ENCODE measurements at regions not wholly inside any gene's neighbourhood (a gene's known extent, or its start where the extent isn't known, plus 50 kb on each side); places are given as distances from the start of the nearest gene placed in this dataset.
"Not testable (repeated sequence)": the region's sequence is repeated elsewhere in the genome, so short reads cannot be mapped to it uniquely, and the experiment has no call there.

DNA sequence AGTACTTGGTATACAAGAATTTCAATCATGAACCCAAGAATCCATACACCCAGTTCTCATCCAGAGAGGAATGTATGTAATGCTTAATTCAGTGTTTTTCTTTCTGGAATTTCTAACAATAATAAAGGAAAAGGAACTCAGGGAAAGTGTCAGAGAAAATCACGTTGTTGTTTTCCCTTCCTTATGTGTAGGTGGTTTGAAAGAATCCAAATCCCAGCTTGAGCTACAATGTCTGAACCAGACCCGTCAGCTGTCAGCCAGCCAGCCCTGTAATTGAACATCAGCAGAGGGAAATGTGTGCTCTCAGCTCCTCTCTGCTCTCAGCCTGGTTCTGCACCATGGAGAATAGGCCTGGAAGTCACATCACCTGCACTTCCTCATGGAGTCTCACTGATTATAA is 126.5 kb downstream of the TMEM30B start:
- DNase-seq = no peak

DNA sequence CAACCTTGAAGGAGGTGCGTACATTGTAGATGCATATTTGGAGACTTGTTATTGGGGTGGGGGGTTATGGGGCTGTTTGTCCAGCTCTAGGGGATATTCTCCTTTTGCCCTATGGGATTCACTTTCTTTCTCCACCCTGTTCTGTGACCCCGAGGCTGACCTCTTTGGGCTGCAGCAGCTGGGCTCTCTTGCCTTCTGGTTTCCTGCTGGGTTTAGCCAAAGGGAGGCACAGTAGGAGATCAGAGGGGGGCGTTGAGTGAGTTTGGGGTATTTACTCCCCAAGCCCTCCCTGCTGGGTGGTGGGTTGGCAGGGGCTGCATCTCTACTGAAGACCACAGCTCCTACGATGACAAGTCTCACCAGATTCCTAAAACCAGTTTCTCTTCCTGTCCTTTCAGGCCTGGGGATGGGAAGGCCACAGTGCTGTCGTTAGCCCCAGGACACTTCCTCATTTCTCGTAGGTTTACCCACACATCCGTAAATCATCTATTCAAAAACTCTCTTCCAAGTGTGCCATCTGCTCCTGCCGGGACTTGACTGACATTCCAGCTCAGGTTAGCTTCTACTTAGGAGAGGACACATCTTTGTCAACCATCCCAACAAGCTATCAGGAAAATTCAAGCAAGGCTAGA is 127.1 kb downstream of the TMEM30B start:
- no peak for DNase-seq

DNA sequence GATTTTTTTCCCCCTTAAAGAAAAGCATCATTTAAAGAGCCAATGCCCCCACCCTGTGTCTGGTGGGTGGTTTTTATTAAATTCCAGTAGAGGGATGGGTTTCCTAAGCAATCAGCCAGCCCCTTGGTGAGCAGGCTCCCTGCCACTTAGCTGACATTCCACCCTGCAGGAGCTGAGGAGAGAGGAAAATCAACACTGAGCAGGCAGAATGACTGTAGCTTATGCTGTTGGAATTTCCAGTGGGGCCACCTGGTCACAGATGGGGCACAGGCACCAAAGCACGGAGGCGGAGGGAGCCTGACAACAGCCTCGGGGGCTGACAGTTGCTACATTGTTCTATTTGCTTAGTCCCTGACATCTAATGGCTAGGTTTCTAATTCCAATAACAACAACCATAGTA is 127.7 kb downstream of the TMEM30B start:
- DNase-seq = peak; percentile 11

DNA sequence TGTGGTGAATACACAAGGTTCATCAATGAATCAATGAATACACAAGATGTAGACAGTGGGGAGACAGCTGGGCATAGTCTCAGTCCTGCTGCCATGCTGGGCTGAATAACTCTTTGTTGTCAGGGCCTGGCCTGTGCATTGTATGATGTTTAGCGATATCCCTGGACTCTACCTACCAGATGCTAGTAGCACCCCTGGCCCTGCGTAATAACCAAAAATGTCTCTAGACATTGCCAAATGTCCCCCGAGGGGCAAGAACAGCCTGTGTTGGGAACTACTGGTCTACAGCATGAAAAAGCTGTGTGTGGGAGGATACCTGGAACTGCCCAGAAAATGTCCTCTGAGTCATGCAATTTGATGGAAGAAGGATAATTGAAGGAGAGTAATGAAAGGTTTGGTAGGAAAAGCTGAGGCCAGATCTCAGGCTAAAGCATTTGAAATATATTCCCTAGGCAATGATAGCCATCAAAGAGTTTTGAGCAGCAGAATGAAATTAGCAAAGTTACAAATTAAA is 128.2 kb downstream of the TMEM30B start:
- DNase-seq = no peak

DNA sequence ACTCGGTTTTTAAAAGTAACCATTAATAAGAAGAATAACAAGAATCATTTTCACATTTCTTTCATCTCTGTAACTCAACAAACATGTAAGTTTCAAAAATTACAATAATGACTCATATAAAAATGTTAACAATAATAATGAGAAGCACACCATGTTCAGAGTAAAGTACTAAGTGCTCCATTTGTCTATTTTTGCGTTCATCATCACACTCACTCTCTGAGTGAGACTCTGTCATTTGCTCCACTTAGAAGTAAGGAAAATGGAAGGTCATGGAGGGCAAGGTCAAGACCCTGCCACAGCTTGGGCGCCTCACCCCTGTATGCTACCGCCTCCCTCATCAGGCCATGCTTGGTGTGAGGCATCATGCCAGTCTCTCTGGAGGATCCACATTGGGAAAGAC is 129.9 kb downstream of the TMEM30B start:
- no peak for DNase-seq

DNA sequence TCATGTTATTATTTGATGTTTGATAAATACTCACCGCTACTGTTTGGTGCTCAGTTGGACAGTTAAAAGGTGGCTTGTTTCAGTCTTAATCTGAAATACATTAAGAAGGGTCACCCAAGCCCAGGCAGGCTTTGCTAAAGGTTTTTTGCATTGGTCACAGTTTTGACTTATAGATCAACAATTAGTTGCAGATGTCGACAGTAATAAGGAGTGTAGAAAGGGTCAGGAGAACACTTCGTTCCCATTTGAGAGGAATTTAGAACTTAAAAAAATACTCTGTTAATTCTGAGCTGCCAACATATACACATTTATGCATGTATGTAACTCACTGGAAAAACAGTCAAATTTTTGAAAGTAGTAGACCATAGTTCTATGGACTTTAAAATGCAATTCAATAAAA is 130.3 kb downstream of the TMEM30B start:
- no peak for DNase-seq

DNA sequence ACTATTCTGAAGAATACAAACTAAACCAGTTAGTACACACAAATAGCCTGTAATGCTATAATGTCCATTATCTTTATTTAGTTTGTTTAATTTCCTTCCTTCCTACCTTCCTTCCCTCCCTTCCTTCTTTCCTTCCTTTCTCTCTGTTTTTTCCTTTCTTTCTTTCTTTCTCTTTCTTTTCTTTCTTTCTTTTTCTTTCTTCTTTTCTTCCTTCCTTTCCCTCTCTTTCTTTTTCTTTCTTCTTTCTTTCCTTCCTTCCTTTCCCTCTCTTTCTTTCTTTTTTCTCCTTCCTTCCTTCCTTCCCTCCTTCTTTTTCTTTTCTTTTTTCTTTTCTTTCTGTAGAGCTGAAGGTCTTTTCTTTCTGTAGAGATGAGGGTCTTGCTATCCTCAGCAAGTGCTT is 131.2 kb downstream of the TMEM30B start:
- no peak for DNase-seq

DNA sequence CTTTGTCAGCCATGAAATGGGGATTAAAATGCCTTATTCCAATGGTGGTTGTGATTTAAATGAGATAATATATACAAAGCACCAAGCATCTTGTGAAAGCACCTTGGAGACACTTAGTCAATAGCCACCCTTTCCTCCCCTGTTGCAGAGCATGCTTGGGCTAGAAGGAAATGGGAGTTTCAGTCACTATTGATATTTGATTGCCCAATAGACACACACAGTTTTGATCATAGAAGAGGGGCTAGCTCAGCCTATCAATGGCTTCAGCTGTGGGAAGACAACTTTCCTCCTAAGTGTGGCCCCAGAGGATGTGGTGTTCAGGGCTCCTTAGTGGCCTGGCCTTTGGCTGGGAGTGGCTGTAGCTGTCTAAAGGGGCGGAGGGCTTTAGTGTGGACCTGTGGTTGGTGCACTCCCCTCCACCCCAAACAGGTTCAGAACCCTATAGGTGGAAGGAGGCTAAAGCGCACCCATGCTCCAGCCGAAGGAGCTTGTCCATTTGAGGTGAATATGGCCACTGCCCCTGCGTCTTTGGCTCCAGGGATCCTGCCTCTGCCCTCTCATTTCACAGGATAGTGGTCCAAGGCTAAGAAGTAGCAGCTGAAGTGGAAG is 132.3 kb downstream of the TMEM30B start:
- no peak for DNase-seq

DNA sequence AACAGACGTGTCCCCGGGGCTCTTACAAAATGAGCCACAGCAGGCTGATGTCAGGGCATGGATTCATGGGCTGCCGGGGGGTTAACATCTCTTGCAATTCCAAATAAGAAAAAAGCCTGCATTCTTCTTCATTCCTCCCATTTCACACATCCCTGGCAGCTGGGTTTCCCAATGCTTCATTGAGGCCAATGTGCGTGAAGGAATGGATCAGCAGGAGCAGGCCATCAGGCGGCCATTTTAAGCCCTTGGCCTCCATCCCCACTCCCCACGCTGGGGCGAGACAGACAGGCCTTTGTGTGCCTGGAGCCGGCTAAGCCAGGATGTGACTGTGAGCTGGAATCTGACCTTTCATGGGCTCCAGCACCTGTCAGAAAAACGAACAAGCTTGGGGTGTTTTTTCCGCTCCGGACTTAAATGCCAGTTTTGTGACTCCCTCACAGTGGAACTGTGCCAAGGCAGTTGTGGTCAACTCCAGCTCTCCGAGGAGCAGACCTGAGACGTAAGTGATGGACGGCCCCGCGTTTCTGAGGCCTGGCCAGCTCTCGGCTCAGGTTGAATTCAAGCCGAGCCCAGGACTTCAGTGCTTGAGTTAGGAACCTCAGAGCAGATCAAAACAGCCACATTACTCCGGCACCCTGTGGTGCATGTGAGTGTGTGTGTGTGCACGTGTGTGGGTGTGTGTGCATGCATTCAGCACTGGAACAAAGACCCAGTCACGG is 133.1 kb downstream of the TMEM30B start:
- no peak for DNase-seq

DNA sequence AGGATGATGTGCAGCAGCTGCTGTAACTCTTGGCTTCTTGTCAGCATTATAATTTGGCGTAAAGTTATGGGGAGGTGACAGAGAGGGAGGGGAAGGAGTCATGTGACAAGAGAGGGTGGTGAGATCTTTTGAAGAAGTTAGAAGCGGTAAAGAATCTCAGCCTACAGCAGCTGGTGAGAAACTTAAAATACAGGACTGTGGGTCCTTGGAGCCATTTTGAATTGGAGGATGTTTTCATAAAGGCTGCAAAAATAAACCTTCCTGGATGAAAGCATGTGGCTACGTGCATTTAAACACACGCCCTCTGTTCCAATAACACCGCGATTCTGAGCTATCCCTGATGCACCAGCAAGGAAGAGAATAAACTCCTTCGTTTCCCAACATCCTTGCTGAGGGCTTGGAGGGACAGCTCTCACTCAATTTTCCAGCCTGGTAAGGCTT is 133.7 kb downstream of the TMEM30B start:
- no peak for DNase-seq

DNA sequence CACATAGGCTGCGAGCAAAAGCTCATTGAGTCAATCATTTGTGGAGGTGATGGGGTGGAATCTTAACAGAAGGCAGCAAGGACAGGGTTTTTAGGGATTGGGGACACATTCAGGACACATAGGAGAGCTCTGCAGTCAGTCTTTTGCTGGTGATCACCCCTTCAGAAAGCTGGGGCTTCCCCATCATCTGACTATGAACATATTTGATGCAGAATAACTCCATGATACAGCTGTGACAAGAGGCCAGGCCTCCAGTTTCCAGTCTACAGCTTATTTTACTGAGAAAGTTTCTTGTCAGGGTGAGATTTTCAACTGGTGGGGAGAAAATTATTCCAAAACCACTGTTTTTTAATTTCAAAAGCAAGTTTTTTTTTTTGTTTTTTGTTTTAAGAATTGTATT is 134.2 kb downstream of the TMEM30B start:
- no peak for DNase-seq

DNA sequence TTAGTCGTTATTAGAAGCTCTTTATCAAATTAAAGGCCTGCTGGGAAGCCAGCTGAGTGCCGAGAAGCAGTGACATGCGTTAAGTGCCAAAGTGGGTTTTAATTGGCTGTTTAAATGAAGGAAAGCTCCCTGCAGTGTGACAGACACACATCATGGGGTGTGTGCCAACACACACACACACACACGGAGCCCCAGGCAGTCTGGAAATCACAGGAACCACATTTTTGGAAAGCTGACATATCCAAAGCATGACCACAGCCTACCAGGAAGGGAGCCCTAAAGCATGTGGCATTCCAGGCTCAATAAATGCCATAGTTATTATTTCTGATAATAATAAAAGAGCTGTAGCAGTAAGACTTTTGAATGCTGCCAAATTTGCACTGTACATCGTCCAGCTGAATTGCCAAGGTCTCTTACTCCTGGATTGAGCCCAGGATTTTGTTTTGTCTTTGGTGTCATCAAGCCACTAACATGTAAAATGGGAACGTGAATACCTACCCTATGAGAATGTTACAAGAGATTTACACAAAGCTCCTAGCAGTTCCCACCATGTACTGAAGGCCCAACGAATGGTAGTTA is 135.1 kb downstream of the TMEM30B start:
- DNase-seq = peak; percentile 93

DNA sequence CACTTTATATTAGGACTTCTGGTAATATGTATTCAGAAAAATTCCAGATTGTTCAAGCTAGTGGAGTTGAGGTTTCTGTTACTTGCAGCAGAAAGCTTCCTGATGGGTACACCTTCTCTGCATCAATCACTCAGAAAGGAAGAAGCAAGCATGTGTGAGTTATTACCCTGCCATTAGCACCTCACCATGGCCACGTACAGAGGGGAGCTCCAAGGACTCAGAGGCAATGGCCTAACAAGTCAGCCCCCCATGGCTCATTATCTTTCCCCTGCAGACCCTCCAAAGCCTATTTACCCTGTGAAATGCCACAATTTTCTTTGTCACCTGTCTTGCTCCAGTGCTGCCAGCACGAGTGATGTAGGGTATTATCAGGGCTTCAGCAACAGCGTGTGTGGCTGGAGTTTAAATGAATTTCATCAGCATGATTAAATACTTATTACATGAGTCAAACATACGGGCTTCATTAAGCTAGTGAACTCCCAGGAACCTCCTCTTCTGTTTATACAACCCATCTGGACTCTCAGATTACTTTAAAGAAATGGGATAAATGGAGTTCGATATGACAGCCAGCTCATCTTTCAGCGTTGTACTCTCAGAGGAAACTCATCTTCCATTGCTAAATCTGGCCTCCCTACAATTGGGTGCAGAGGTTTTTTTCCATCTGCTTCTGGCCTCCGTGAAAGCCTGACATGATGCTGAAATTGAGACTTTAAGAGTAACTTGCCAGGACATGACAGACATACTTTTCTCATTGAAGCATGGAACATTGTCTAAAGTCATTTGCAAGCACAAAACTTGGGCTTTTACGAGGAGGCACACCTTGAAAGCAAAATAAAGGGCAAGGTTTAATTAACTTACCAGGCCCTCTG is 135.9 kb downstream of the TMEM30B start:
- peak; percentile 92 for DNase-seq

DNA sequence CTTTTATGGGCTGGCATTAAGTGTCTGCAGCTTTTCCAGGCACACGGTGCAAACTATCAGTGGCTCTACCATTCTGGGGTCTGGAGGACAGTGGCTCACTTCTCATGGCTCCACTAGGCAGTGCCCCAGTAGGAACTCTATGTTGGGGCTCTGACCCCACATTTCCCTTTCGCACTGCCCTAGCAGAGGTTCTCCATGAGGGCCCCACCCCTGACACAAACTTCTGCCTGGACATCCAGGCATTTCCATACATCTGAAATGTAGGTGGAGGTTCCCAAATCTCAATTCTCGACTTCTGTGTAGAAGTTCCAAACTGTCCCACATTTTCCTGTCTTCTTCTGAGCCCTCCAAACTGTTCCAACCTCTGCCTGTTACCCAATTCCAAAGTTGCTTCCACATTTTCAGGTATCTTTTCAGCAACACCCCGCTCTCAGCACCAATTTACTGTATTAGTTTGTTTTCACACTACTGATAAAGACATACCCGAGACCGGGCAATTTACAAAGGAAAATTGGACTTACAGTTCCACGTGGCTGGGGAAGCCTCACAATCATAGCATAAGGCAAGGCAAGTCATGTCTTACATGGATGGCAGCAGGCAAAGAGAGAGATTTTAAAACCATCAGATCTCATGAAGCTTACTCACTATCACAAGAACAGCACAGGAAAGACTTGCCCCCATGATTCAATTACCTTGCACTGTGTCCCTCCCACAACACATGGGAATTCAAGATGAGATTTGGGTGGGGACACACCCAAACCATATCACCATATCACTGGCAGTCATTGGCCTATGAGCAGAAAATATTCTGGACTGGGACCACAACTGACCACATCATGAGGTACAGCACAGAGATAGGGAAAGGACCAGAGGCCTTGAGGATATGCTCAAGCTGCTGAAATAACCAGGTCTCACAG is 136.8 kb downstream of the TMEM30B start:
- not testable (repeated sequence) for DNase-seq

DNA sequence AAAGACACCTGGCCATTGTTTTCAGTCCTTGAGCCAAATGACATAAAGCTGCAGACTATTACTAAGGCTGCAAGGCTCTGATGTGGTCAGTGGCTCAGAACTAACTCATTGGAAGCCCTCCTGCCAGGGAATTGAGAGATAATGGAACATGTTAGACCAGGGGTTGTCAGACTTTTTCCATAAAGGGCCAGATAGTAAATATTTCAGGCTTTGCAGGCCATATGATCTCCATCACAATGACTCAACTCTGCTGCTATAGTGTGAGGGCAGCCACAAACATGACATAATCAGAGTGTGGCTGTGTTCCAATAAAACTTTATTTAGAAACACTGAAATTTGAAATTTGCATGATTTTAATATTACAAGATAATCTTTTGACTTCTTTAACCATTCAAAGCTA is 140.3 kb downstream of the TMEM30B start:
- DNase-seq = no peak

DNA sequence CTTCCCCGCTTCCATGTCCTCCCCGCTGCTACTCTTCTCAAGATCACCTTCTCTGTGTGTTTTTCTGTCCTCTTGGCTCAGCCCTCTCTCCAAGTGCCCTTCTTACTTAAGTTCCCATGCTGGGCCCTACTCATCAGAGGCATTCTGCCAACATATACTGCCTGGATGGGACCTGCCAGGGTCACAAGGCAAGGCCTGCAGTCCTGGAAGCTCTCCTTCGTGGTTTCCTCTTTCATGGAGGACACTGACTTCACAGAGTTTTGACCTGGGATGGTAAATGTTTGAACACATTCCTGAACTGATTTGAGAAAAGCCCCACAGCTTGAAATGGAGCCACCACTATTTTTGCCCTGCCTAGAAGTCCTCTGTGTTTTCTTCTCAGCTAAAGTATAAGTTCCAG is 140.9 kb downstream of the TMEM30B start:
- no peak for DNase-seq

DNA sequence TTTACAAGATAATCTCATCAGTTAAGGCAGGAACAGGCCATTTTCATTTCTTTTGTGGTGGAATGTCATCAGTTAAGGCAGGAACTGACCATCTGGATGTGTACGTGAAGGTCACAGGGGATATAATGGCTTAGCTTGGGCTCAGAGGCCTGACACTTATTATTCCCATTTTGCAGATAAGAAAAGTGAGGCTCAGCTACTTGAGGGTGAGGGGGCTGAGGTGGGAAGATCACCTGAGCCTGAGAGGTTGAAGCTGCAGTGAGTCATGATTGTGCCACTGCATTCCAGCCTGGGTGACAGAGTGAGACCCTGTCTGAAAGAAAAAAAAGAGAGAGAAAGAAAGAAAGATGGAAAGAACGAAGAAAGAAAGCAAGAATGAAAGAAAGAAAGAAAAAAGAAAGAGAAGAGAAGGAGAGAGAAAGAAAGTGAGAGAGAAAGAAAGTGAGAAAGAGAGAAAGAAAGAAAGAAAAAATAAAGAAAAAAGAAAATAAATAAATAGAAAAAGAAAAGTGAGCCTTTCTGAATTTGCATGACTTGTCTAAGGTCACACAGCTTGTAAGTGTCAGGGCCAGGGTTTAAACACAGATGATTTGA is 142.0 kb downstream of the TMEM30B start:
- DNase-seq = no peak

DNA sequence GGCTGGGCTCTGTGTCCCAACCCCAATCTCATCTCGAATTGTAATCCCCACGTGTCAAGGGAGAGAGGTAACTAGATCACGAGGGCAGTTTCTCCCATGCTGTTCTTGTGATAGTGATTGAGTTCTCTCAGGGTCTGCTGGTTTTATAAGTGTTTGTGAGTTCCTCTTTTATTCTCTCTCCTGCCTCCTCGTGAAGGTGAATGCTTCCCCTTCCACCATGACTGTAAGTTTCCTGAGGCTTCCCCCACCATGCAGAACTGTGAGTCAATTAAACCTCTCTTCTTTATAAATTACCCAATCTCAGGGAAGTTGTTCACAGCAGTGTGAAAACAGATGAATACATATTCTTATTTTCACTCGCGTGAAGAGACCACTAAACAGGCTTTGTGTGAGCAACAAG is 148.2 kb downstream of the TMEM30B start:
- DNase-seq = no peak

DNA sequence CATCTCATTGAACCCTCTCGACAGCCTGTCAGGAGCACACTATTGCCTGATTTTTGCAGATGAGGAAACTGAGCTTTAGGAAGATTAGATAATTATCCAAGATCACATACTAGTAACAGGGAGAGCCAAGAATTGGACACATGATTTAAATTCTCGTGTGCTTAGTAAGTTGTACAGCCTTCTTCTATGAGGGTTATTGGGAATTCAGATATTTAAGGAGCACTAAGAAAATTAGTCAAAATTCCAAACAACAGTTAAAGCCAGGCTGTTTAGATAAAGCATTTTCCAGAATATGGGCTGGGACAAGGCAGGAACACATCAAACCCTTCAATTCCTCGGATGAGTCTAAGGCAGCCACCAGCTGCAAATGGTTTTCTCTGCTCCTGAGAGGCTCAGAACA is 148.8 kb downstream of the TMEM30B start:
- DNase-seq = no peak

DNA sequence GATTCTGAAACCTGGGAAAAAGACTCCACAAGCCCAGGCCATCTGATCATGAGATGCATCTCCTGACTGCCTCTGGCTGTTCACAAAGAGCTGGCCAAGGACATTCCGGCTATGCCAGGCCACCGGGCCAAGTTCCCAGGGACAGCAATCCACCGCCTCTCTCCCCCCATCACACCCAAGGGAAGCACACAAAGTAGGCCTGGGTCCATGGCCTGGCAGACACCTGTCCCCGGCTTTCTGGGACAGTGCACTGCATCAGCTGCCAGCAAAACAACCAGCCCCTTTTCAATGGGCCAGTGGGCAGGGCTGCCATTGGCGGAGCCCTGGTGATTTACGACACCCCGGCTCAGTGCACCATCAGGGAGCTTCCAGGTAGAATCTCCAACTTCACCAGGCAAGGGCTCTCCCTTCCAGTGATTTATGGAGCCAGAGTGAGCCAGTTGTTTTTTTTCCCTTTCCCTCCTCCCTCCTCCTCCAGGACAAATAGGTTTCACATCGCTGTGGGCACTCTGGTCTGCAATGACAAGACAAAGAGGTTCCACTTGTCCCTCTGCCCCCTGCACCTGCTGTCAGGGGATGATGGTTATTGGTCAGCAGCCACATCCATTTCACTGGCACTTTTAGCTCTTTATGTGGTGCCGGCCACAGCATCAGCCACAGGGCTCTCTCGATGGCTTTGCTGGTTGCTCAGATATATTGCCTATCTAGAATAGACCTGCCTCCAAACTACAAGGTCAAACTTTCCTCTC is 149.6 kb downstream of the SLC38A6 start:
- no peak for DNase-seq

All from NCI-H748 treated with DMSO at 0.1 percent for 48 hours (cell line).